ENCODE measurements at regions not wholly inside any gene's neighbourhood (a gene's known extent, or its start where the extent isn't known, plus 50 kb on each side); places are given as distances from the start of the nearest gene placed in this dataset.

- H3K9me3 ChIP-seq: no peaks in the 10 kb centered on the region
- H3K4me2 ChIP-seq: no peak overlapping the region
- H3K27ac ChIP-seq: no peak overlapping the region
- TF ChIP-seq HDAC2 (IDR thresholded peaks at IDR 0.05) (no peak), RAD21 (conservative IDR thresholded peaks at IDR 0.05 in 1 of 2, IDR thresholded peaks at IDR 0.05 in 1 of 2) (no peak), HOXA7 (CRISPR knock-in tag; IDR thresholded peaks at IDR 0.05) (no peak), HEYL (CRISPR knock-in tag; IDR thresholded peaks at IDR 0.05) (no peak), EHMT2 (IDR thresholded peaks at IDR 0.05; ENCODE audit: low read depth) (no peak), CHD4 (IDR thresholded peaks at IDR 0.05; ENCODE audit: borderline replicate concordance) (no peak), ZFP36 (IDR thresholded peaks at IDR 0.05; ENCODE audit: borderline replicate concordance, partially characterized antibody) (no peak), PBX3 (IDR thresholded peaks at IDR 0.05) (no peak), HOXB13 (CRISPR knock-in tag; IDR thresholded peaks at IDR 0.05; ENCODE audit: low read depth) (no peak), ZC3H11A (IDR thresholded peaks at IDR 0.05) (no peak), RNF2 (IDR thresholded peaks at IDR 0.05; ENCODE audit: borderline replicate concordance, low read depth) (no peak), ESRRA (IDR thresholded peaks at IDR 0.05; ENCODE audit: borderline replicate concordance, low read length) (no peak), ELK1 (IDR thresholded peaks at IDR 0.05; ENCODE audit: low read depth, low read length) (no peak), POLR2A (IDR thresholded peaks at IDR 0.05; ENCODE audit: low read length) (no peak), NPAS2 (CRISPR knock-in tag; IDR thresholded peaks at IDR 0.05; ENCODE audit: borderline replicate concordance) (no peak), CHD2 (IDR thresholded peaks at IDR 0.05; ENCODE audit: low read length, partially characterized antibody) (no peak), TFCP2L1 (CRISPR knock-in tag; IDR thresholded peaks at IDR 0.05) (no peak)
- DNase-seq (ENCODE audit: low read depth in 1 of 2, low spot score in 1 of 2) (no peak), ATAC-seq (no peak), FAIRE-seq (no peak)
- H3K4me1 ChIP-seq: no peaks in the 10 kb centered on the region
- no peak overlapping the region for H3K4me3 ChIP-seq
- ChIA-PET CTCF (no interaction called here), POLR2A (no interaction called here)
- 12% methylated on average over 1 of the region's 1 CpG for WGBS (ENCODE audit: missing lambda C conversion rate)
Measured at GRCh38 chr13:80884056-80884785, 543.3 kb upstream of the SPRY2 start.

GRCh38 chr13:80883545-80883944 is 542.6 kb upstream of the SPRY2 start:
- Histone ChIP-seq H3K27ac (no peak overlapping the region), H3K4me2 (no peak overlapping the region), H3K4me1 (no peaks in the 10 kb centered on the region), H3K4me3 (no peak overlapping the region), H3K9me3 (no peaks in the 10 kb centered on the region)
- ChIA-PET CTCF (no interaction called here), POLR2A (no interaction called here)
- no peak for FAIRE-seq
- no peak for DNase-seq (ENCODE audit: low read depth in 1 of 2, low spot score in 1 of 2)
- no peak for TF ChIP-seq HEYL (CRISPR knock-in tag; IDR thresholded peaks at IDR 0.05)
- TF ChIP-seq HMGXB4 (CRISPR knock-in tag; IDR thresholded peaks at IDR 0.05; ENCODE audit: borderline replicate concordance): no peak
- TF ChIP-seq MAFK (IDR thresholded peaks at IDR 0.05; ENCODE audit: partially characterized antibody): no peak
- no peak for TF ChIP-seq HDAC2 (IDR thresholded peaks at IDR 0.05)
- TF ChIP-seq CHD4 (IDR thresholded peaks at IDR 0.05; ENCODE audit: borderline replicate concordance): no peak
- TF ChIP-seq EHF (CRISPR knock-in tag; IDR thresholded peaks at IDR 0.05): no peak
- TF ChIP-seq HOXA7 (CRISPR knock-in tag; IDR thresholded peaks at IDR 0.05): no peak
- no peak for TF ChIP-seq RCOR1 (IDR thresholded peaks at IDR 0.05; ENCODE audit: low read depth, low read length)
- TF ChIP-seq GATA3 (IDR thresholded peaks at IDR 0.05; ENCODE audit: borderline replicate concordance): no peak
- TF ChIP-seq PBX3 (IDR thresholded peaks at IDR 0.05): no peak
- no peak for TF ChIP-seq POLR2A (IDR thresholded peaks at IDR 0.05; ENCODE audit: low read length)
- TF ChIP-seq EP300 (IDR thresholded peaks at IDR 0.05): no peak
- no peak for TF ChIP-seq ZNF302 (CRISPR knock-in tag; IDR thresholded peaks at IDR 0.05)
- TF ChIP-seq ELK1 (IDR thresholded peaks at IDR 0.05; ENCODE audit: low read depth, low read length): no peak
- no peak for TF ChIP-seq CTCF (IDR thresholded peaks at IDR 0.05)
- no peak for TF ChIP-seq USF2 (IDR thresholded peaks at IDR 0.05)
- TF ChIP-seq HES2 (IDR thresholded peaks at IDR 0.05): no peak
- ATAC-seq: no peak

All from A549 (cell line).